Ascending aorta (tissue), 2 donors: ENCODE measurements at regions not wholly inside any gene's neighbourhood (a gene's known extent, or its start where the extent isn't known, plus 50 kb on each side); places are given as distances from the start of the nearest gene placed in this dataset.

ENCODE experiments used
- DNase-seq, 2 donors: peaks; one replicate each; pipeline ENCODE4 v3.0.0-alpha.2; 2019; ENCODE audit warnings: low spot score in 2 of 2
- H3K27ac ChIP-seq, 2 donors: fragments of 200-600 bp; sonication (generic); one replicate each; pipeline ENCODE4 v1.5.1; 2016 to 2017; ENCODE audit warnings: mild to moderate bottlenecking in 1 of 2
- H3K27me3 ChIP-seq: fragments of 200-600 bp; sonication (generic); one replicate; pipeline ENCODE4 v1.5.1; 2017
- H3K36me3 ChIP-seq, 2 donors: fragments of 200-600 bp; sonication (generic); one replicate each; pipeline ENCODE4 v1.5.1; 2016
- H3K4me1 ChIP-seq, 2 donors: fragments of 200-600 bp; sonication (generic); one replicate each; pipeline ENCODE4 v1.5.1; 2016 to 2017; ENCODE audit warnings: mild to moderate bottlenecking in 1 of 2
- H3K4me3 ChIP-seq, 2 donors: fragments of 200-600 bp; sonication (generic); one replicate each; pipeline ENCODE4 v1.5.1; 2016 to 2017; ENCODE audit warnings: mild to moderate bottlenecking in 1 of 2
- H3K9me3 ChIP-seq, 2 donors: fragments of 200-600 bp; sonication (generic); one replicate each; pipeline ENCODE4 v1.5.1; 2016
- CTCF ChIP-seq, 3 experiments: fragments of 200-600 bp in 2 of 3; fragments of 450-650 bp in 1 of 3; sonication (generic) in 2 of 3; IDR thresholded peaks; one replicate each; pipeline ENCODE4 v1.5.1; 2016 to 2019; ENCODE audit warnings: antibody characterized with exemption in 3 of 3, mild to moderate bottlenecking in 1 of 3, moderate library complexity in 1 of 3
- intact Hi-C: fragments of 100-400 bp; cut with DNase I; formaldehyde crosslinking; loops from one replicate; pipeline ENCODE4 v1.15.1; 2023

GRCh38 chr4:81874661-81875515 is 403.2 kb upstream of the RASGEF1B start:
- no peak for TF ChIP-seq CTCF (IDR thresholded peaks at IDR 0.05)
- intact Hi-C loops, result no loop called here
- Histone ChIP-seq H3K9me3 (no peaks in the 10 kb centered on the region), H3K4me1 (no peaks in the 10 kb centered on the region), H3K27ac (no peak overlapping the region), H3K36me3 (no peaks in the 10 kb centered on the region), H3K27me3 (no peaks in the 10 kb centered on the region), H3K4me3 (no peak overlapping the region)
- no peak for DNase-seq

GRCh38 chr4:81870275-81870674 is 398.6 kb upstream of the RASGEF1B start:
- no peak for TF ChIP-seq CTCF (IDR thresholded peaks at IDR 0.05)
- intact Hi-C loops, result no loop called here
- H3K4me3 ChIP-seq, result no peak overlapping the region
- H3K9me3 ChIP-seq, result no peaks in the 10 kb centered on the region
- no peaks in the 10 kb centered on the region for H3K27me3 ChIP-seq
- no peaks in the 10 kb centered on the region for H3K4me1 ChIP-seq
- H3K27ac ChIP-seq, result no peak overlapping the region
- no peak for DNase-seq
- no peaks in the 10 kb centered on the region for H3K36me3 ChIP-seq

GRCh38 chr4:81860111-81860510 is 388.4 kb upstream of the RASGEF1B start:
- TF ChIP-seq CTCF (IDR thresholded peaks at IDR 0.05), result no peak
- intact Hi-C loops, result no loop called here

GRCh38 chr4:81854406-81854805 is 382.7 kb upstream of the RASGEF1B start:
- intact Hi-C loops, result no loop called here
- no peak for TF ChIP-seq CTCF (IDR thresholded peaks at IDR 0.05)

More at GRCh38 chr4:81860111-81860510, 388.4 kb upstream of the RASGEF1B start:
- Histone ChIP-seq H3K4me3 (no peak overlapping the region), H3K4me1 (no peaks in the 10 kb centered on the region), H3K36me3 (no peaks in the 10 kb centered on the region), H3K27me3 (no peaks in the 10 kb centered on the region), H3K27ac (no peak overlapping the region), H3K9me3 (no peaks in the 10 kb centered on the region)
- no peak for DNase-seq

GRCh38 chr4:81852031-81852715 is 380.5 kb upstream of the RASGEF1B start:
- H3K27me3 ChIP-seq, result no peaks in the 10 kb centered on the region
- no peak overlapping the region for H3K27ac ChIP-seq
- H3K9me3 ChIP-seq, result peaks cover 0 to 4% of the 10 kb centered on the region in 2 donors
- no peaks in the 10 kb centered on the region for H3K36me3 ChIP-seq
- H3K4me1 ChIP-seq, result no peaks in the 10 kb centered on the region
- no peak for TF ChIP-seq CTCF (IDR thresholded peaks at IDR 0.05)
- DNase-seq, result no peak
- intact Hi-C loops, result no loop called here
- H3K4me3 ChIP-seq, result no peak overlapping the region

More at GRCh38 chr4:81854406-81854805, 382.7 kb upstream of the RASGEF1B start:
- Histone ChIP-seq H3K27me3 (no peaks in the 10 kb centered on the region), H3K36me3 (no peaks in the 10 kb centered on the region), H3K4me3 (no peak overlapping the region), H3K9me3 (peaks cover 0 to 4% of the 10 kb centered on the region in 2 donors), H3K27ac (no peak overlapping the region), H3K4me1 (no peaks in the 10 kb centered on the region)
- no peak for DNase-seq
